Fibroblast of the conjunctiva (primary cell): ENCODE measurements at regions not wholly inside any gene's neighbourhood (a gene's known extent, or its start where the extent isn't known, plus 50 kb on each side); places are given as distances from the start of the nearest gene placed in this dataset.
"Not testable (repeated sequence)": the region's sequence is repeated elsewhere in the genome, so short reads cannot be mapped to it uniquely, and the experiment has no call there.

Source experiments
- DNase-seq: peaks from one replicate; pipeline ENCODE4 v3.0.0-alpha.2; 2010; ENCODE audit warnings: low read depth

DNA sequence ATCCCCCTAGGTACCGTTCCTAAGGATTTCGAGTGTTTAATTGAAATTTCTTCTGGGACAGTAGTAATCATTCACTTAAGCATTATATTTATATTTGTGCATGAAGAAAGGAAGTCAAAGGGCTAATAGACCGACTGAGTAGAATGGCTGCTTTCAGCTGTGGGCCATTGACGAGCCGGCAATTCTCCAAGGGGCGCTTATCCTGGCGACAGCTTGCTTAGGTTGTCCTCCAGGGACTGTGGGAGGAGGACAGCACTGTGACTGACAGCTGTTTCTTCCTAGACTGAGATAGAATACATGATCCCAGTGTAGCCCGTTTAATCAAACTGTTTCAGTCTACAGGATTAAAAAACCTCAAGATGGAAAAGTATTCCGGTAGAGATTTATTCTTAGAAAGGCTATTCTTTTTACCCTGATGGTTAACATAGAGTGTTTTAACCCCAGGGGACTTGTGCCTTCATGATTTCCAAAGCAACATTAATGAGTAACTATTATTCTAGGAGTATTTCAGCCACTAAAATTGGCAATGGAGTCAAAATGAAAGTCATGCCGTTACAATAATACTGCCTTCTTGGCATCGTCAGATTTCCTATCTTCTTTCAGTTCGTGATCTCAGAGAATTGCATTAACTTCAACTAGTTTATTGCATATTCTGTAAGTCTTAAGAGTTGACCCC is 943.1 kb upstream of the WWC1 start:
- DNase-seq: no peak

DNA sequence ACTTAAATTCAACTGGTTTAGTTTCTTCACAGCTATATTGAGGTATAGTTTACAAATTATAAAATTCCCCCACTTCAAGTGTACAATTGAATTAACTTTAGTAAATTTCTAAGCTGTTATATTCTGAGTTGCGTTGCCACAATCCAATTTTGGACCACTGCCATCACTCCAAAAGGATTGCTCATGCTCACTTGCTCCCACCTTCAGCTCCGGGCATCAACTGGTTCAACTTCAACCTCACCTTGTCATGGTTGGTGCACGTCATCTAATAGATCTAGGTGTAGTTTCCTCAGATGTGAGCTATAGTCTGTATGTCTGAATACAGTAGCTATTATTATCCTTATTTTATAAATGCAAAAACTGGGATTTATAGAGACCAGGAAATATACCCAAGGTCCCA is 942.5 kb upstream of the WWC1 start:
- DNase-seq: no peak

DNA sequence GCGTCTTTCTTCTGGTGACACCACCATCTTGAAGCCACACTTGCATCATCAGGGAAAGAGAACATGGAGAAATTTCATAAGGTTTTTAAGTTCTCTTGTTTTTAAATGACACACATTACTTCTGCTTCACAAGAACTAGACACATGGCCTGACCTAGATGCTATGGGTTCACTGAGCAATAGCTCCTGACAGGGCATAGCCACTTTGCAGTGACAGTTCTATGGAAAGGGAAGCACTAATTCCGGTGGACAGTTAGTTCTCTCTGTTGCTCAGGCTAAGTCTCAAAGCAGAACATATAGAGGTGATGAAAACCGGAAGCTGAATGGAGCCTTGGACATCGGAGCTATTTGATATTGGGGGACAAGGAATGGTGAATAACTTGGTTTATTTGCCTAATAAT is 940.1 kb upstream of the WWC1 start:
- no peak for DNase-seq

DNA sequence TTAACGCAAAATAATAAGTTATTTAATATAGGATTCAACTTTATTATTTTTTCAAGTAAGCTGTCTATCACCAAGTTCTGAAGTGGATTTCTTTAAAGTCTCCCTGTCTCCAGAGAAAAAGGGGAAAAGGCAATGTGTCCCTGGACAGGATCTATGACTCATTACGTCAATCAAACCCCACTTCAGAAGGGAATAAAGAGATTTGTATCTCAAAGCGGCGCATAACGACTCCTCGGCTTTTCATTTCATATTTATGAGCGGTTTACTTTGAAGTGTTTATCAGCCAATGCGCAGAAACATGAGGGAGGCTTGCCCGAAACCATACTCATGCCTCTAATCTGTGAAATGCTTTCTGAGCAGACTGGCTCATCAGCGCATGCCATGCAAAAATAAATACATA is 938.6 kb upstream of the WWC1 start:
- DNase-seq: no peak

DNA sequence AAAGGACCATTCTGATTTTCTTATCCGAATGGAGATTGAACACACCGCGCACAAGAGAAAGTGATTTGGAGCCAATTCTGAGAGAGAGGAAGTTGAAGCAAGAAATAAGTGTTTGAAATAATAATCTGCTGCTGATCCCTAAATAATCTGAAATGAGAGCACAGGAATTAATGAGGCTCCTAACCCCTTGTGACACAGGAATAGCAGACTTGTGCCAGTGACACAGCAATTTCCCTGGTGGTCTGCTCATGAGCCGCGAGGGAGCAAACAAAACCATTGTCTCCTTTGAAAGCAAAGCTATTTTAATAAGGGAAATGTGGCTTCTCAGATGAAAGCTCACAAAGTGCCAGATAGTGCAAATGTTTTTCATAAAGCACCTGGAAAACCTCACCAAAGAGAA is 936.1 kb upstream of the WWC1 start:
- DNase-seq: no peak

DNA sequence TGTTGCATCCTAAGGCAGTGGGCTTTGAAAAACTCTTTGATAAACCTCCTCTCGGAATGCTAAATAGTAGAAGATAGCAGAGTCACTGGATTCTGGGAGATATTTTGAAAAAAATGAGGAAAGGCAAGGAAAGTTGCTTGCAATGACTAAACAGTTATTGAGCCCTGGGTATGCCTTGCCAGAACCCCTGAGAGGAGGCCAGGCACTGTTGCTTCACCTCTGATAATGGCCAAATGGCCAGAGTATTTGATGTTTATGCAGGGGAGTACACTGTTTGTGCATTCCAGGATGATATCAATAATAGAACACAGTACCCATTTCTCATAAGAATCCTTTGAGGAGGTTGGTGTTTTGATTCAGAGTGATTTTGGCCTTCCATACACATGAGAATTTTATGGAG is 935.1 kb upstream of the WWC1 start:
- no peak for DNase-seq

DNA sequence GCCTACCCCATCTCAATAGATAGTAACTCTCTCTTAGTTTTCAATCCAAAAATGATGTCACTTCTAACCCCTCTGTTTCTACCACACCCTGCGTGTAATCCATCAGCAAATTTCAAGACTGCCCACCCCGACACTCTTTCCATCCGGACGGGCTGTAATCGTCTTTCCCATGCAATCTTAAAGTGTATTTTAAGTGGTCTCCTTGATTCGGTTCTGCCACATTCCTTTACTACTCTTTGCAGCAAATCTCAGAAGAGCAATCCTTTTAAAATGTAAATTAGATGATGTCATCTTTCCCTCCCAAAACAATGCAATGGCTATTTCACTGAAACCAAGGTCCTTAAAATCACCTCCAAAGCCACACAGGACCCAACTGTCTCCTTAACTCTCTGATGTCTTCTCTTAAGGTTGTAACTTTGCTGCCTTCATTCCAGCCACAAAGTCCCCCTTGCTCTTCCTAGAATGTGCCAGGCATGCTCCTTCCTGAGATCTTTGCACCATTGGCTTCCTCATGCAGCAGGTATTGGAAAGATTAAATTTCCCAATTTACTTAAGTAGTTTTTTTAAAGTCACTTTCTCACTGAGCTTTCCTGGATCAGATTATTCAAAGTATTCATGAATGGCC is 932.5 kb upstream of the WWC1 start:
- DNase-seq: no peak

DNA sequence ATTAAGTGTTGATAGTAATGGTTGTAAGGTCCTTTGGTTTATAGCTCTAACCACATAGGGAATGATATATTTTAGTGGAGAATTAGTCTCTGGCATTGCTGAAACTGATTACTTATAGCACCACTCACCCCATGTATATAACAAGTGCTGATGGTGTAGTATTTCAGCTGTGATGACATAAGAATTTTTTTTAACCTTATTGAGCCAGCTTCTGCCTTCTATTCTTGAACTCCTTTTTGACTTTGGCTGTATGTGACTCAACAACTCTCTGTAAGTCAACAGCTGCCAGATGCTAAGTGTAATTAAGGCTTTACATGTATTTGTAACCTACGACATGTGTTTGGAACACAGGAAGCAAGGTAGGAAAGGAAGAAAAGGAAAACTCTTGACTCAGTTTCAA is 929.6 kb upstream of the WWC1 start:
- no peak for DNase-seq

DNA sequence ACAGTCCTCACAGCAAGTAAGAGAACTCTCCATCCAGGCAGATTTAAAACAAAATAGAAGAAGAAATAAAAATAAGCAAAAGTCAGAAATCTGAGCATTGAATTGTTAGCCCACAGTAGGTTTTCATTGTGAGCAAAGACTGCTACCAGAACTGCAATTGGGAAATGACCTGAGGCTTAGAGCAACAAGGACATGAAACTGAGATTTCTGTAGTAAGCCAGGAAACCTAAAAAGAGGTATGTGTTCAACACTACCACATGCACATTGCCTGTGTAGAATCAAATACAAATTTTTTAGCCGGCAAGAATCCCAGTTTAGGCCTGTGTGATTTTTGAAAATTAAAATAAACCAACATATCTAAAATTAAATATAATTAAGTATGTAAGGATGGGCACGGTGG is 928.4 kb upstream of the WWC1 start:
- no peak for DNase-seq

DNA sequence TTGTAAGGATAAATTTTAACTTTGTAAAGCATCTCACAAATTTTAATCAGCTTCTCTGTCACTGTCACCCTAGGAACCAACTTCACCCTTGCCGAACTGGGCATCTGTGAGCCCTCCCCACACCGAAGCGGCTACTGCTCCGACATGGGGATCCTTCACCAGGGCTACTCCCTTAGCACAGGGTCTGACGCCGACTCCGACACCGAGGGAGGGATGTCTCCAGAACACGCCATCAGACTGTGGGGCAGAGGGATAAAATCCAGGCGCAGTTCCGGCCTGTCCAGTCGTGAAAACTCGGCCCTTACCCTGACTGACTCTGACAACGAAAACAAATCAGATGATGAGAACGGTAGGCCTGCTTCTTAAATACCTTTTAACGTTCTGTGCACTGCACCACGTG is 916.3 kb upstream of the WWC1 start:
- no peak for DNase-seq

DNA sequence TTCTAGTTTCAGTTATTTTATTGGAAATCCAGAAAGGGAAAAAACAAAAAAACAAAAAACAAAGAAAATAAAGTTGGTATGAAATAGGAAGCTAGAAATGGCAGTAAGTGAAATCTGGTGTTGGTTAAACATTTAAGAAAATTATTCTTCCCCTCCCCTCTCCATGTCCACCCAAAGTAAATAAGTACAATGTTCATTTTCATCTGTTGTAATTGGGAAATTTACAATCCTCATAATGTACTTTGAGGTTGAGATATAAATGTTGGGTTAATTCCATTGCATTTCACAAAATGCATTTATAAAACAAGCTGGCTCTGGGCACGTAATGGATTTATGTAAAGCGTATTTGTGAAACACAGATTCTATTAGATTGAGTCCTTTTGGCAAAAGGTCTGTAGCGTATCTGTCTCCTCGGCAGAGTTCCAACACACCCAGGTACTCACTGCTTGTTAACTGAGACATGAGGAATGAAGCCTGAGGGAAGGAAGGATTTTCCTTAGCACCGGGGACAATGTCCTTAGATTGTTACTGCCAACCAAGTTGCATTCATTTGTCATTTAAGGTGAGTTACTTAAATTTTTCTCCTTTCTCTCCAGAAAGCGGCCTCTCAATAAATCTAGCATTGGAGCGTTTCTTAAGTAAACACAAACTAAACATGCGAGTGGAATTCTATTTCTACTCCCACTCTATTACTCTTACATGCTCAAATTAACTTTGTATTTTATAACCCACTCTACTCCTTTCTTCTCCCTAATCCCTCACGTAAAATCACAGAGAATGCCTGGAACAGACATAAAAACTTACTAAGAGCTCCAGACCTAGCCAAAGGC is 912.3 kb upstream of the WWC1 start:
- DNase-seq: no peak

DNA sequence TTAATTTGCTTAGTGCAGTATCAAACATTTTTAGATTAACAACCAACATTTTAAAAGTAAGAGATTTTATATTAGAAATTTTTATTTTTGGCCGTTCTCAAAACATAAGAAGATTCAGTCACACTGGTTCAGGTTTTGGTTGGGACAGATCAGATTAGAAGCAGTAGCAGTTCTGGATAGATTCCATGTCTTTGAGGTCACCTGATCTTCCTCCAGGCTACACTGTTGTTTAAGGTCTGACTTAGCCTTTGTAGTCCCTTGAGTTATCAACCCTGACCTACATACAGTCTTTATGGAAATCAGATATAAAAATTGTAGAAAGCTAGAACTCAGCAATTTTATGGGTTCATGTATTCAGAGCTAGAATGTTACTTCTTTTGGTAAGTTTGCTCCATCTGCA is 910.0 kb upstream of the WWC1 start:
- no peak for DNase-seq

DNA sequence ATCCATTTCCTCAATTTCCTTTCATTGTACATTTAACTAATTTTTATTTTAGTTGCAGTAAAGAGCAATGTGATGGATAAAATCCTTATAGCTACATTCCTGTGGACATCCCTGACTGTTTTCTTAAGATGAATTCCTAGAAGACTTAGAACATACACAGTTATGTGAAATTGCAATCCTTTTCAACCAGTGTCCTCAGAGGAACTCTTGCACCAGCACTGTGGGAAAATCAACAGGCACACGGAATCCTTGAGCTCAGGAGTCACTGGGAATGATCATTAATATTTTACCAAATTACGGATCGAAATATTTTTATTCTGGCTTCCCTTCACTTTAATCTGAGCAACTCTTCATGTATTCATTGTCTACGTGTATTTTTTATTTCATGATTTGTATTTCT is 901.9 kb upstream of the WWC1 start:
- no peak for DNase-seq

DNA sequence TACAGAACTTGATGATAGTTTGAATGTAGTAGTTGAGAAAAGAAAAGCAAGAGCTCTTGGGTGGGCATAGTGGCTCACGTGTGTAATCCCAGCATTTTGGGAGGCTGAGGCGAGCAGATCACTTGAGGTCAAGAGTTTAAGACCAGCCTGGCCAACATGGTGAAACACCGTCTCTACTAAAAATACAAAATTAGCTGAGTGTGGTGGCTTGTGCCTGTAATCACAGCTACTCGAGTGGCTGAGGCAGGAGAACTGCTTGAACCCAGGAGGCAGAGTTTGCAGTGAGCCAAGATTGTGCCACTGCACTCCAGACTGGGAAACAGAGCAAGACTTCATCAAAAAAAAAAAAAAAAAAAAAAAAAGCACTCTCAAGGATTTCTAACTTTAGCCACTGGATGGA is 900.2 kb upstream of the WWC1 start:
- not testable (repeated sequence) for DNase-seq

DNA sequence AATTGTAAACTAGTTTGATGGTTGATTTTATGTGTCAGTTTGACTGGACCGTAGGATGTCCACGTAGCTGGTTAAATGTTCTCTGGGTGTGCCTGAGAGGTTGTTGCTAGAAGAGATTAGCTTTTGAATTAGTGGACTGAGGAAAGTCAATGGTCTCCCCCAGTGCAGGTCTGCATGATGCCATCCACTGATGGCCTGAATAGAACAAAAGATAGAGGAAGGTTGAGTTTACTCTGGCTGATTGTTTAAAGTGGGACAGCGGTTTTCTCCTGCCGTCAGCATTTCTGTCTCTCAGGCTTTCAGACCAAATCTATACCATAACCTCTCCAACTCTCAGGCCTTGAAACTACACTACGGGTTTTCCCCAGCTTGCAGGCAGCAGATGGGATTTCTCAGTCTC is 899.2 kb upstream of the WWC1 start:
- DNase-seq: no peak

DNA sequence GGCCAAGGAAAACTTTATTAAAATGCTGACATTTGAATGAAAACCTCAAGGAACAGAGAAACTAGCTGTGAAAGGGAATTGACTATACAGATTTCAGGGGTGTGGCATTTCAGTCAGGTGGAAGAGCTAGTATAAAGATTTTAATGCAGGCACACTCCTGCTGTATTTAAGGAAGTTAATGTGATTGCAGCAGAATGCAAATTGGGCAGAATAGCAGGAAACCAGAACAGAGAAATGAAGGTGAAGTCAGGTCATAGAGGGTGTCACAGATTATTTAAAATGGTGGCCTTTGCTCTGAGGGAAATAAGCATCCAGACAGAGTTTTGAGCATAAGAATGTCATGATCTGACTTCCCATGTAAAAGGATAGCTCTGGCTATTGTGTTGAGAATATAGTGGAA is 898.1 kb upstream of the WWC1 start:
- DNase-seq: no peak

DNA sequence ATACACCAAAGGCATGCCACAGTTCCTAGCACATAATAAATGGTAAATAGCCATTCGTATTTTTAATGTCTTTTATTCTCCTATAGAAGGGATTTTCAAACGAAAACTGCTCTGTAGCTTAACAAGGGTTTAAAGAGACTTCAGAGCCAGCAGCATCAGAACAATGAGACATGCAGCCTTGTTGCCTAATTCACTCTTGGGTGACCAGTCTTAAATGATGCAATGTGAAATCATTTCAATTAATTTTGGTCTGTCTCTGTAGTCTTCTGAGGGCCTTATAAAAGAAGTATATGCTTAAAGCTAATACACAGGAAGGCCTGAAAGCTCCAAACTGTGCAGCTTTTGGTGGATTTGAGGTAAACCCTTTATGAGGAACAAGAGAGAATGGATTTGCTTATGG is 888.8 kb upstream of the WWC1 start:
- DNase-seq: no peak

DNA sequence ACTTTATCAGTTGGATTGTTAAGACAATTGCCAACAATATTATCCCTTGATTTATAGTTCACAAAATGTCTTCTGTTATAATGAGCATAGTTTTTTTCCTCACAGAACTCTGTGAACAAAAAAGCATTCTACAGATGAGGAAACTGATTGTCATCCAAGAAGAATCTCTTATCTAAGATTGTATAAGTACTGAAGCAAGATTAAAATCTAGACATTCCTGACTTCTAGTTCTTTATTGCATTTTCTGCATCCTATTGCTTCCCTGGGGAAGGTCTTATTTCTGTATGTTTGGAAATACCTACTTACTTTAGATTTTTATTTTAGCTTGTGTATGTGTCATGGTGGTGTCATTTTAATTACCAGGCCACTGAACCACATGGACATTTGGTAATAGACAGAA is 884.9 kb upstream of the WWC1 start:
- DNase-seq: no peak

DNA sequence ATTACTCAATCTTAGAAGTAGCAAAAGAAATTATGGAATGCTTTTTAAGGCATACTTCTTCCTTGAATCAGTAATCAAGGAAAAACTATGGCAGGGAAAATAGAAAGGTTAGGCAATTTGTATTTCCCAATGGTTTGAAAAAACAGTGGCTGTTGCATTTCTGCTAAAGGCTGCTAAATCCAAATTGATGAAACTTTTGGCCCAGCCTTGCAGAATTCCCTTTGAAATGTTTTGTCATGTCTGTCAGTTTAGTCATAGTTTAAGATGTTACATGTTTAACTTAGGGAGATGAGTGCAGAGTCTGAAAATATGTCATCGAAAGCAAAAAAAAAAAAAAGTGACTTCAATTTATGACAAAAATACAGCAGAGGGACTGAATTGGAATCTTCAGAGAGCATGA is 878.9 kb upstream of the WWC1 start:
- no peak for DNase-seq

DNA sequence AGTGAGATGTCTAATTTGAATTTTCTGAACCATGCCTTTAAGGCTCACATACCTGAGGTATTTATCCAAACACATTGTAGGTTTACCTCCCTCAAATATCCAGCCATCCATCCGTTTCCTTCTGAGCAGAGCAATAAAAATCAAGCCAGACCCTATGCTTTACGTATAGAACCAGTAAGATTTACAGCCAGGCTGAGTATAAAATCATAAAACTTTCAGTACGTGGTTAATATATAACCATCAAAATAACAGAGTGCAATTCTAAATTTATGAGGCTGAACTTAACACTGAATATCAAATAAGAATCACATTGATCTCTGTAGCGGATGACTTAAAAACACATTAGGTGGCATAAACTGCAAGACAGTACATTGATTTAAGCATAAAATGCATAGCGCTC is 877.9 kb upstream of the WWC1 start:
- DNase-seq: no peak

DNA sequence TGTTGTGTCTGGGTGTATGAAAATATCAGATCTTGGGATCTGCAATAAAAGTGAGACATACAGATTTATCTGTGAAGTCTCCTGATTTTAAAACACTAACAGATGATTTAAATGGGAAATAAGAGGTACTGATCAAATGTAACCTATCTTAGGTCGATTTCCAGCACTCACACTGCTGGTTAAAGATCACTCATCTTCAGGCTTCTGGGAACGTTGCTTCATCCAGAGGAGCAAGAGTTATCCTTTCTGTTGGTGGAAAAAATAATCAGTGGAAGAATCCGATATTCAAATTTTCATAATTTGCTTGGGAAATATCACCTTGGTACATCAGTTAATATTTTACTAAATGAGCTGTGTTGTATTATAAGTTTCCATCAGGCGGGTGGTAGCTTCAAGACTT is 876.8 kb upstream of the WWC1 start:
- no peak for DNase-seq

DNA sequence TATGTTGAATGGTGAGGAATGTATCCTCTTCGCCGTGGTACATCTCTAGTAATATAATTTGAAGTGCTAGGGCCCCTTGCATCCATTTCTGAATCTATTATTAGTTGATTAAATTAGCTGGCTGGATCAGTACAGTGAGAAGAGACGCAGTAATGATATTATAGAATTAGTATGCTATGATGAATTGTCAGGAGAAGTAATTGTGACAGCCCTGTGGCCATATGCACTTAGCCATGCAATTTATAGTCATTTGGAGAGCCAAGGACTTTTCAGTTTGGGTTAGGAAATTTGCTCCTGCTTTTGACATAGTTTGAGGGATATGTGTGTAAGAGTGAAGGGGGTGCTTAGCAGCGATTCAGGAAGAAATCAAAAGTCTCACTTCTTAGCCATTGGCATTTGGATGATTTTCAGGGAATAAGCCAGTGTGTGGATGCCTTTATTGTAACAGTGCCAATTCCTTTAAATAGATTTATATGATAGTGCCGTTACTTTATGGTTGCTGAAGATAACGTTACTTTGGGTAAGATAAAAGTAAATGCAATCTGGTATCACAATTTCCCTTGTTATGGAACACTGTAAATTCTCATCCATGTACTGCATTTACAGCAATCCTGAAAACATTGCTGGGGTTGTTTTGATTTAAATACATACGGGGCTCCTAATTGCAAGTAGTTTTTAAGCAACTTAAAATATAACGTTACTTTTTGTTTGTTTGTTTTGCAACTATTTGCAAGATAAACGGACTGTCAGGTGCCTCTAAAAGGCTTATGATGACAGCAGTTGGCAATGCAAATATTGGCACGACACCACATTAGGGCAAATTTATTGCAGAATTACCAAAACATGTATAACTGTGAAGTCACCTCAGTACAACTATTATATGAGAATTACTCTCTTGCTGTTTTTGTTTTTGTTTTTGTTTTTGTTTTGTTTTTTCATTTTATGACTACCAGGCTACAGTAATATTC is 875.4 kb upstream of the WWC1 start:
- DNase-seq: no peak
